IMR-90 (cell line): ENCODE measurements at regions not wholly inside any gene's neighbourhood (a gene's known extent, or its start where the extent isn't known, plus 50 kb on each side); places are given as distances from the start of the nearest gene placed in this dataset.

ENCODE experiments used
- ATAC-seq: fragments of 200-7000 bp; cut with Tn5 transposase; 2 replicates; pipeline ENCODE4 v1.9.1; 2020; ENCODE audit warnings: low read depth, mild to moderate bottlenecking, moderate library complexity
- BruUV-seq: library from RNA; stranded (reverse); fragments of 400-500 nt; replicated peaks from 2 replicates; lab custom pipeline; 2021; lab: Mats Ljungman, UMichigan
- CTCF ChIA-PET: fragments of 300-600 bp; formaldehyde crosslinking; extraction: SDS; loops from one replicate; lab custom pipeline; 2021; ENCODE audit warnings: antibody characterized with exemption; lab: Yijun Ruan, JAX
- POLR2A ChIA-PET: fragments of 300-600 bp; sonication (Branson Sonifier 250); formaldehyde crosslinking; loops from one replicate; lab custom pipeline; 2022; ENCODE audit warnings: antibody characterized with exemption; ENCODE audit not compliant: unreplicated experiment; lab: Charles Lee
- DNase-seq: peaks from one replicate; pipeline ENCODE4 v3.0.0; 2013
- H2AFZ ChIP-seq: replicated peaks from 2 replicates; pipeline ENCODE3; 2013; ENCODE audit warnings: low read length, mild to moderate bottlenecking; ENCODE audit not compliant: poor library complexity
- H2AK5ac ChIP-seq: 2 replicates; pipeline ENCODE4 v1.6.1; 2013; ENCODE audit warnings: low read depth, low read length, inconsistent platforms
- H2AK9ac ChIP-seq: replicated peaks from 2 replicates; pipeline ENCODE3; 2013; ENCODE audit warnings: mild to moderate bottlenecking, low read depth, low read length, moderate library complexity; ENCODE audit not compliant: poor library complexity
- H2BK120ac ChIP-seq: 2 replicates; pipeline ENCODE4 v1.6.1; 2013; ENCODE audit warnings: low read depth, low read length, inconsistent platforms
- H2BK15ac ChIP-seq: 3 replicates; pipeline ENCODE4 v1.6.1; 2013; ENCODE audit warnings: low read depth, low read length, inconsistent platforms
- H2BK20ac ChIP-seq: 2 replicates; pipeline ENCODE4 v1.6.1; 2013; ENCODE audit warnings: low read depth, mild to moderate bottlenecking, inconsistent platforms, low read length, moderate library complexity
- H2BK5ac ChIP-seq: 2 replicates; pipeline ENCODE4 v1.6.1; 2013; ENCODE audit warnings: mild to moderate bottlenecking, low read depth, low read length, inconsistent platforms; ENCODE audit not compliant: poor library complexity, severe bottlenecking
- H3K14ac ChIP-seq: replicated peaks from 2 replicates; pipeline ENCODE4 v1.6.1; 2013; ENCODE audit warnings: low read depth, low read length, inconsistent platforms
- H3K18ac ChIP-seq: 2 replicates; pipeline ENCODE4 v1.6.1; 2013; ENCODE audit warnings: low read depth, low read length, control low read depth
- H3K23ac ChIP-seq: 2 replicates; pipeline ENCODE4 v1.6.1; 2013; ENCODE audit warnings: low read depth, low read length, inconsistent platforms
- H3K27ac ChIP-seq: 2 replicates; pipeline ENCODE4 v1.5.1; 2013; ENCODE audit warnings: mild to moderate bottlenecking, control low read depth, low read length; ENCODE audit not compliant: insufficient read depth
- H3K27me3 ChIP-seq: 2 replicates; pipeline ENCODE4 v1.6.1; 2013; ENCODE audit warnings: low read length; ENCODE audit not compliant: control insufficient read depth, insufficient read depth
- H3K36me3 ChIP-seq: 2 replicates; pipeline ENCODE4 v1.6.1; 2013; ENCODE audit warnings: low read length, mixed read lengths; ENCODE audit not compliant: control insufficient read depth, insufficient read depth
- H3K4ac ChIP-seq: 2 replicates; pipeline ENCODE4 v1.6.1; 2013; ENCODE audit warnings: low read depth, low read length, inconsistent platforms
- H3K4me1 ChIP-seq: 2 replicates; pipeline ENCODE4 v1.6.1; 2013; ENCODE audit warnings: low read length, mixed read lengths; ENCODE audit not compliant: control insufficient read depth, insufficient read depth
- H3K4me2 ChIP-seq: 2 replicates; pipeline ENCODE4 v1.6.1; 2013; ENCODE audit warnings: low read depth, mild to moderate bottlenecking, control low read depth, low read length, moderate library complexity
- H3K4me3 ChIP-seq: 2 replicates; pipeline ENCODE4 v1.5.1; 2013; ENCODE audit warnings: low read depth, mild to moderate bottlenecking, control low read depth, low read length, moderate library complexity; ENCODE audit not compliant: insufficient read depth
- H3K56ac ChIP-seq: 2 replicates; pipeline ENCODE4 v1.6.1; 2013; ENCODE audit warnings: low read length, inconsistent platforms; ENCODE audit not compliant: insufficient read depth; ENCODE audit errors: extremely low read depth
- H3K79me1 ChIP-seq, 2 experiments: 2 replicates each; pipeline ENCODE4 v1.6.1; 2013; ENCODE audit warnings: low read length in 2 of 2, inconsistent platforms in 1 of 2, low read depth in 1 of 2
- H3K9ac ChIP-seq: 2 replicates; pipeline ENCODE4 v1.6.1; 2013; ENCODE audit warnings: low read depth, low read length, control low read depth
- H3K9me1 ChIP-seq: 2 replicates; pipeline ENCODE4 v1.6.1; 2013; ENCODE audit warnings: low read length, inconsistent platforms; ENCODE audit not compliant: insufficient read depth
- H3K9me3 ChIP-seq: 2 replicates; pipeline ENCODE4 v1.6.1; 2013; ENCODE audit warnings: low read length; ENCODE audit not compliant: control insufficient read depth, insufficient read depth
- H4K20me1 ChIP-seq: 2 replicates; pipeline ENCODE4 v1.6.1; 2013; ENCODE audit warnings: low read length, inconsistent platforms; ENCODE audit not compliant: insufficient read depth
- H4K5ac ChIP-seq: 2 replicates; pipeline ENCODE4 v1.6.1; 2013; ENCODE audit warnings: mild to moderate bottlenecking, low read depth, low read length, control low read depth
- H4K8ac ChIP-seq, 2 experiments: 2 replicates each; pipeline ENCODE4 v1.6.1; 2013; ENCODE audit warnings: low read depth in 2 of 2, low read length in 2 of 2, control low read depth in 1 of 2, inconsistent platforms in 1 of 2
- H4K91ac ChIP-seq: 2 replicates; pipeline ENCODE4 v1.6.1; 2013; ENCODE audit warnings: low read depth, low read length, inconsistent platforms; ENCODE audit not compliant: insufficient read depth
- MAZ ChIP-seq: IDR thresholded peaks from 2 replicates; pipeline ENCODE4 v1.6.1; 2012; ENCODE audit warnings: low read depth, mild to moderate bottlenecking, low read length, improper control_type of control experiment, moderate library complexity, borderline replicate concordance
- MXI1 ChIP-seq: IDR thresholded peaks from 2 replicates; pipeline ENCODE4 v1.6.1; 2012; ENCODE audit warnings: low read depth, mild to moderate bottlenecking, low read length, moderate library complexity, borderline replicate concordance
- RAD21 ChIP-seq: IDR thresholded peaks from 2 replicates; pipeline ENCODE4 v1.6.1; 2012; ENCODE audit warnings: low read length, improper control_type of control experiment
- RFX5 ChIP-seq: IDR thresholded peaks from 2 replicates; pipeline ENCODE4 v1.8.0; 2012; ENCODE audit warnings: low read depth, mild to moderate bottlenecking, low read length, moderate library complexity
- WGBS, 2 experiments: methylation state at CpG; one replicate each; pipeline versions ENCODE4 v1.1.5 to v1.1.7; 2013; ENCODE audit warnings: missing lambda C conversion rate in 2 of 2; ENCODE audit not compliant: insufficient read length in 1 of 2; ENCODE audit errors: extremely low coverage in 2 of 2; 5-methylcytosine and 5-hydroxymethylcytosine counted together
- dilution Hi-C: fragments of 300-500 bp; cut with HindIII; formaldehyde crosslinking; loops from one replicate; pipeline ENCODE4 v1.14.3; 2018; ENCODE audit warnings: low sequenced_read_pairs; ENCODE audit not compliant: unreplicated experiment
- in situ Hi-C: fragments of 300-500 bp; cut with MboI; formaldehyde crosslinking; loops from 3 replicates; pipeline ENCODE4 v1.14.3; 2019; ENCODE audit warnings: low sequenced_read_pairs, inconsistent platforms, mixed read lengths
- intact Hi-C: fragments of 100-400 bp; cut with micrococcal nuclease; formaldehyde crosslinking; loops from 2 replicates; pipeline ENCODE4 v1.10.0; 2022
- TF ChIP-seq, protein P1 (sequence below): conservative IDR thresholded peaks from 2 replicates; pipeline ENCODE4 v1.5.1; 2012; ENCODE audit warnings: mild to moderate bottlenecking, low read depth, low read length, improper control_type of control experiment

DNA sequence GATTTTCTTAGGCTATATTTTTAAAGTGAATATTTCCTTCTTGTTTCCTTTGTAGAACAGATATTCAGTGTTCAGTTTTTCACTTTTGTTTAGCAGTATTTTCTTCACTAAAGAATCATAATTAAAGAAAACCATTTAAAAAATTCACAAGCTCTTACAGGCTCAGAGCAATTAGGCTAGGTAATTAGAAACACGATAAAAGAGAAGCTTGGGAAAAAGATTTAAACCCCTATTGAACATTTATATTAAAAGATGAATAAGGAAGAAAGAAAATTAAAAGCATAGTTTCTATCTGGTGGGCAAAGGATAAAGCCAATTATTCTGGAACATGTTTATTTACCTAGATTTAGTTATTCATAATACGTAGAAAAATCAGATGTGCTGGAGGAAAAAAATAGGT is 942.6 kb downstream of the PLA2G4A start:
- H3K23ac ChIP-seq: no peak overlapping the region
- no peak overlapping the region for H2BK15ac ChIP-seq
- H3K4me2 ChIP-seq: no peak overlapping the region
- no peak overlapping the region for H3K56ac ChIP-seq
- no peak overlapping the region for H4K8ac ChIP-seq
- no peaks in the 10 kb centered on the region for H3K9me3 ChIP-seq
- H2BK20ac ChIP-seq: no peak overlapping the region
- no peak overlapping the region for H3K9ac ChIP-seq
- no peak overlapping the region for H4K91ac ChIP-seq
- POLR2A ChIA-PET: interaction anchor here (0.6 kb wide), 1 partner anchor 319 kb away, joined by 12 read pairs; no protein-coding TSS in a partner anchor
- no TSS peak for BruUV-seq
- no peak overlapping the region for H2BK5ac ChIP-seq
- no peak overlapping the region for H3K4ac ChIP-seq
- no peaks in the 10 kb centered on the region for H3K4me1 ChIP-seq
- no peak overlapping the region for H4K5ac ChIP-seq
- H3K27me3 ChIP-seq: no peaks in the 10 kb centered on the region
- DNase-seq (no peak), ATAC-seq (no peak)
- no peak overlapping the region for H3K14ac ChIP-seq
- TF ChIP-seq, protein P1, sequence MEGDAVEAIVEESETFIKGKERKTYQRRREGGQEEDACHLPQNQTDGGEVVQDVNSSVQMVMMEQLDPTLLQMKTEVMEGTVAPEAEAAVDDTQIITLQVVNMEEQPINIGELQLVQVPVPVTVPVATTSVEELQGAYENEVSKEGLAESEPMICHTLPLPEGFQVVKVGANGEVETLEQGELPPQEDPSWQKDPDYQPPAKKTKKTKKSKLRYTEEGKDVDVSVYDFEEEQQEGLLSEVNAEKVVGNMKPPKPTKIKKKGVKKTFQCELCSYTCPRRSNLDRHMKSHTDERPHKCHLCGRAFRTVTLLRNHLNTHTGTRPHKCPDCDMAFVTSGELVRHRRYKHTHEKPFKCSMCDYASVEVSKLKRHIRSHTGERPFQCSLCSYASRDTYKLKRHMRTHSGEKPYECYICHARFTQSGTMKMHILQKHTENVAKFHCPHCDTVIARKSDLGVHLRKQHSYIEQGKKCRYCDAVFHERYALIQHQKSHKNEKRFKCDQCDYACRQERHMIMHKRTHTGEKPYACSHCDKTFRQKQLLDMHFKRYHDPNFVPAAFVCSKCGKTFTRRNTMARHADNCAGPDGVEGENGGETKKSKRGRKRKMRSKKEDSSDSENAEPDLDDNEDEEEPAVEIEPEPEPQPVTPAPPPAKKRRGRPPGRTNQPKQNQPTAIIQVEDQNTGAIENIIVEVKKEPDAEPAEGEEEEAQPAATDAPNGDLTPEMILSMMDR: no peak
- TF ChIP-seq RFX5 (no peak), MXI1 (no peak), MAZ (no peak), RAD21 (no peak)
- intact Hi-C loops: no loop called here
- H2AFZ ChIP-seq: no peak overlapping the region
- no peaks in the 10 kb centered on the region for H3K36me3 ChIP-seq
- no peak overlapping the region for H3K18ac ChIP-seq
- no peaks in the 10 kb centered on the region for H3K9me1 ChIP-seq
- dilution Hi-C loops: no loop called here
- H3K4me3 ChIP-seq: no peak overlapping the region
- no CpG with 5 or more reads among the region's 2 CpGs for WGBS, 2 experiments
- H4K20me1 ChIP-seq: no peaks in the 10 kb centered on the region
- H2BK120ac ChIP-seq: no peak overlapping the region
- H2AK9ac ChIP-seq: no peak overlapping the region
- H3K27ac ChIP-seq: no peak overlapping the region
- no peak overlapping the region for H2AK5ac ChIP-seq
- in situ Hi-C loops: no loop called here
- no peaks in the 10 kb centered on the region for H3K79me1 ChIP-seq
- CTCF ChIA-PET: no interaction called here
